Vagina (tissue), 2 donors: ENCODE measurements at regions not wholly inside any gene's neighbourhood (a gene's known extent, or its start where the extent isn't known, plus 50 kb on each side); places are given as distances from the start of the nearest gene placed in this dataset.

Source experiments
- POLR2A ChIP-seq, 2 donors: fragments of 450-650 bp; IDR thresholded peaks; one replicate each; pipeline ENCODE4 v1.6.1; 2017; ENCODE audit warnings: antibody characterized with exemption in 2 of 2, mild to moderate bottlenecking in 2 of 2, moderate library complexity in 2 of 2
- POLR2AphosphoS5 ChIP-seq, 2 donors: sonication (generic); formaldehyde crosslinking; IDR thresholded peaks; one replicate each; pipeline ENCODE4 v1.9.0; 2017; ENCODE audit warnings: antibody characterized with exemption in 2 of 2, mild to moderate bottlenecking in 2 of 2, low read depth in 1 of 2; ENCODE audit not compliant: insufficient read depth in 1 of 2
- TF ChIP-seq, protein P1 (sequence below), 3 experiments: fragments of 450-650 bp in 2 of 3; fragments of 200-600 bp in 1 of 3; sonication (generic) in 1 of 3; IDR thresholded peaks; one replicate each; pipeline ENCODE4 v1.5.1; 2017 to 2019; ENCODE audit warnings: antibody characterized with exemption in 3 of 3, mild to moderate bottlenecking in 2 of 3, moderate library complexity in 2 of 3

DNA sequence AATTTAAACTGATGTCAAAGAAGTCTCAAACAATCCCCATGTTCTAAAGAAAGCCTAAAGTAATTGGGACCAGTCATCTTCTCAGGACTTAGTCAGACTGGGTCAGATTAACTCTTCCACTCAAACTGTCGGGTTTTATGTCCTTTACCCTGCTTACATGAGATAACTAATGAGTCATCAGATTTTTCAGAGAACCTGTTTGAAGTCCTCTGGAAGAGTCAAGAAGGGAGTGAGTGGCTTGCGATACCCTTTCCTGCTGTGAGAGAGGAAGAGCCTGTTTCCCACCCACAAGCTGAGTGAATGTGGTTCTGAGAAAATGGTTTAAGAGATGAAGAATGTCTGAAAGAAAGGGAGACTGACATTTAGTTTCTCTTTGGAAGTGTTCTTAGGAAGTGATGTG lies 1866.7 kb upstream of the C9orf72 start:
- TF ChIP-seq, protein P1, sequence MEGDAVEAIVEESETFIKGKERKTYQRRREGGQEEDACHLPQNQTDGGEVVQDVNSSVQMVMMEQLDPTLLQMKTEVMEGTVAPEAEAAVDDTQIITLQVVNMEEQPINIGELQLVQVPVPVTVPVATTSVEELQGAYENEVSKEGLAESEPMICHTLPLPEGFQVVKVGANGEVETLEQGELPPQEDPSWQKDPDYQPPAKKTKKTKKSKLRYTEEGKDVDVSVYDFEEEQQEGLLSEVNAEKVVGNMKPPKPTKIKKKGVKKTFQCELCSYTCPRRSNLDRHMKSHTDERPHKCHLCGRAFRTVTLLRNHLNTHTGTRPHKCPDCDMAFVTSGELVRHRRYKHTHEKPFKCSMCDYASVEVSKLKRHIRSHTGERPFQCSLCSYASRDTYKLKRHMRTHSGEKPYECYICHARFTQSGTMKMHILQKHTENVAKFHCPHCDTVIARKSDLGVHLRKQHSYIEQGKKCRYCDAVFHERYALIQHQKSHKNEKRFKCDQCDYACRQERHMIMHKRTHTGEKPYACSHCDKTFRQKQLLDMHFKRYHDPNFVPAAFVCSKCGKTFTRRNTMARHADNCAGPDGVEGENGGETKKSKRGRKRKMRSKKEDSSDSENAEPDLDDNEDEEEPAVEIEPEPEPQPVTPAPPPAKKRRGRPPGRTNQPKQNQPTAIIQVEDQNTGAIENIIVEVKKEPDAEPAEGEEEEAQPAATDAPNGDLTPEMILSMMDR (IDR thresholded peaks at IDR 0.05), result no peak
- TF ChIP-seq POLR2AphosphoS5 (IDR thresholded peaks at IDR 0.05; ENCODE audit: insufficient read depth in 1 of 2, low read depth in 1 of 2) (no peak), POLR2A (IDR thresholded peaks at IDR 0.05) (no peak)
